ENCODE measurements at regions not wholly inside any gene's neighbourhood (a gene's known extent, or its start where the extent isn't known, plus 50 kb on each side); places are given as distances from the start of the nearest gene placed in this dataset.

GRCh38 chr2:56565143-56565542 lies 381.4 kb downstream of the CCDC85A start:
- Mint-ChIP-seq H3K4me3 (no peak overlapping the region), H3K27me3 (ENCODE audit: low read depth) (no peaks in the 10 kb centered on the region), H3K4me1 (no peaks in the 10 kb centered on the region), H3K27ac (no peak overlapping the region), H3K9me3 (peaks cover 0 to 1% of the 10 kb centered on the region in 2 experiments; a peak in 1 of 5 replicates), H3K36me3 (ENCODE audit: insufficient read depth in 1 of 3, low read depth in 3 of 3) (no peaks in the 10 kb centered on the region)
- WGBS (ENCODE audit: extremely low coverage, insufficient read length, low lambda C conversion rate), result no CpG with 5 or more reads among the region's 2 CpGs
- Histone ChIP-seq H2AK5ac (ENCODE audit: insufficient read length, low read length) (no peak overlapping the region), H2AFZ (ENCODE audit: low read length) (no peak overlapping the region), H3K4ac (ENCODE audit: low read depth, low read length) (no peak overlapping the region), H3K9me3 (ENCODE audit: control insufficient read depth, low read depth, low read length) (no peaks in the 10 kb centered on the region), H3K27me3 (ENCODE audit: insufficient read depth, low read length) (no peaks in the 10 kb centered on the region), H3K18ac (ENCODE audit: insufficient read length, low read depth, low read length) (no peak overlapping the region), H3K23ac (ENCODE audit: insufficient read length, low read depth, low read length) (no peak overlapping the region), H2BK120ac (ENCODE audit: low read depth, low read length, poor library complexity, severe bottlenecking) (no peak overlapping the region), H2BK20ac (ENCODE audit: low read depth, low read length, poor library complexity, severe bottlenecking) (no peak overlapping the region), H4K8ac (replicated peaks; ENCODE audit: insufficient read length, low read depth, low read length) (no peak overlapping the region), H3K79me2 (ENCODE audit: insufficient read depth, low read length) (no peaks in the 10 kb centered on the region), H4K5ac (ENCODE audit: insufficient read length, low read depth, low read length) (no peak overlapping the region), H2BK12ac (ENCODE audit: insufficient read length, low read depth, low read length) (no peak overlapping the region), H3K4me1 (ENCODE audit: insufficient read depth, low read length) (no peaks in the 10 kb centered on the region), H3K79me1 (ENCODE audit: insufficient read depth, low read depth, low read length, poor library complexity, severe bottlenecking) (no peaks in the 10 kb centered on the region), H3K4me2 (ENCODE audit: insufficient read depth, insufficient read length, low read length) (no peak overlapping the region), H3K27ac (ENCODE audit: insufficient read length, low read depth, low read length) (no peak overlapping the region), H3T11ph (ENCODE audit: low read length) (no peak overlapping the region), H3K9ac (ENCODE audit: extremely low read depth, insufficient read length, low read length) (no peak overlapping the region), H4K20me1 (ENCODE audit: control insufficient read depth, insufficient read depth, insufficient read length) (no peaks in the 10 kb centered on the region), H4K91ac (ENCODE audit: insufficient read length, low read depth, low read length) (no peak overlapping the region), H3K56ac (ENCODE audit: insufficient read length, low read depth, low read length) (no peak overlapping the region), H3K23me2 (ENCODE audit: insufficient read length, low read depth, low read length, poor library complexity, severe bottlenecking) (no peaks in the 10 kb centered on the region), H3K14ac (ENCODE audit: insufficient read depth, low read length) (no peak overlapping the region), H2BK15ac (ENCODE audit: low read depth, low read length) (no peak overlapping the region), H2BK5ac (ENCODE audit: insufficient read length, low read length) (no peak overlapping the region)
- DNase-seq, result no peak
- TF ChIP-seq CTCF (conservative IDR thresholded peaks at IDR 0.05), result no peak

All from H9 (cell line).